ENCODE measurements at regions not wholly inside any gene's neighbourhood (a gene's known extent, or its start where the extent isn't known, plus 50 kb on each side); places are given as distances from the start of the nearest gene placed in this dataset.

DNA sequence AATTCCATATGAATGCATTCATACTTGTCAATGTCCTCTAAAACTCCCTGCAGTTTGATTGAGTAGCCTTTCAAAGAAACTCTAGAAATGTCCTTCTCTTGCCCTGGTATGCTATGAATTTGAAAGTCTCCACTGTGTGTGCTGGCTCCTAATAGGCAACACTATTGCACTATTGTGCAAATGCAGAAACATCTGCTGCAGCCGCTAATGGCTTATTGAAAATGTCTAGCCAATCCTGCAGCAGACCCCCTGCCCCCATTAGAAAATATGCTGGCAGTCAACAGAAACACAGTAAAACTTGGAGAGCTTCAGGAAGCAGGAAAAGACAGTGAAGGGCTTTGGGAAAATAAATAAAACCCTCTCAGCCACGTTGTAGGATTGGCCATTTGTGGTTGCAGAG, 87.3 kb upstream of the GRAMD2B start:
- H3K36me3 ChIP-seq (ENCODE audit: control insufficient read depth, insufficient read depth, low read length) = no peaks in the 10 kb centered on the region
- H3K27ac ChIP-seq (ENCODE audit: insufficient read depth, low read length, poor library complexity, severe bottlenecking) = no peak overlapping the region
- H3K27ac Mint-ChIP-seq = no peak overlapping the region
- H3K4me1 Mint-ChIP-seq = no peaks in the 10 kb centered on the region
- peaks cover 7% of the 10 kb centered on the region for H3K27me3 Mint-ChIP-seq
- H3K27me3 ChIP-seq (ENCODE audit: control insufficient read depth, insufficient read depth, low read length) = peaks cover 1% of the 10 kb centered on the region
- no peaks in the 10 kb centered on the region for H3K9me3 Mint-ChIP-seq
- no peaks in the 10 kb centered on the region for H3K36me3 Mint-ChIP-seq
- H3K9me3 ChIP-seq (ENCODE audit: control insufficient read depth in 2 of 2, low read length in 2 of 2) = no peaks in the 10 kb centered on the region
- DNase-seq (no peak), ATAC-seq (ENCODE audit: low read depth in 2 of 2) (no peak)
- H3K4me3 ChIP-seq (ENCODE audit: low read depth, low read length) = no peak overlapping the region
- H3K4me3 Mint-ChIP-seq = no peak overlapping the region
- H3K4me1 ChIP-seq (ENCODE audit: control insufficient read depth, insufficient read depth, low read length, poor library complexity, severe bottlenecking) = no peaks in the 10 kb centered on the region

- Histone ChIP-seq H3K4me3 (ENCODE audit: low read depth, low read length) (no peak overlapping the region), H3K4me1 (ENCODE audit: control insufficient read depth, insufficient read depth, low read length, poor library complexity, severe bottlenecking) (no peaks in the 10 kb centered on the region), H3K36me3 (ENCODE audit: control insufficient read depth, insufficient read depth, low read length) (no peaks in the 10 kb centered on the region), H3K27me3 (ENCODE audit: control insufficient read depth, insufficient read depth, low read length) (peaks cover 6% of the 10 kb centered on the region), H3K27ac (ENCODE audit: insufficient read depth, low read length, poor library complexity, severe bottlenecking) (no peak overlapping the region), H3K9me3 (ENCODE audit: control insufficient read depth in 2 of 2, low read length in 2 of 2) (no peaks in the 10 kb centered on the region)
- Mint-ChIP-seq H3K9me3 (no peaks in the 10 kb centered on the region), H3K27me3 (peaks cover 14% of the 10 kb centered on the region), H3K27ac (no peak overlapping the region), H3K4me3 (no peak overlapping the region), H3K4me1 (no peaks in the 10 kb centered on the region), H3K36me3 (no peaks in the 10 kb centered on the region)
- DNase-seq (no peak), ATAC-seq (ENCODE audit: low read depth in 2 of 2) (no peak)
Measured at GRCh38 chr5:126338635-126339034, 84.6 kb upstream of the GRAMD2B start.

GRCh38 chr5:126339215-126339805, 83.9 kb upstream of the GRAMD2B start:
- H3K4me1 Mint-ChIP-seq = no peaks in the 10 kb centered on the region
- ATAC-seq (ENCODE audit: low read depth in 2 of 2) = peak in 1 of 2 donors; percentile 57
- no peaks in the 10 kb centered on the region for H3K36me3 Mint-ChIP-seq

GRCh38 chr5:126341906-126342630, 81.1 kb upstream of the GRAMD2B start:
- Histone ChIP-seq H3K27me3 (ENCODE audit: control insufficient read depth, insufficient read depth, low read length) (peaks cover 18% of the 10 kb centered on the region), H3K36me3 (ENCODE audit: control insufficient read depth, insufficient read depth, low read length) (no peaks in the 10 kb centered on the region), H3K9me3 (ENCODE audit: control insufficient read depth in 2 of 2, low read length in 2 of 2) (no peaks in the 10 kb centered on the region), H3K4me3 (ENCODE audit: low read depth, low read length) (no peak overlapping the region), H3K27ac (ENCODE audit: insufficient read depth, low read length, poor library complexity, severe bottlenecking) (no peak overlapping the region), H3K4me1 (ENCODE audit: control insufficient read depth, insufficient read depth, low read length, poor library complexity, severe bottlenecking) (no peaks in the 10 kb centered on the region)
- Mint-ChIP-seq H3K4me1 (no peaks in the 10 kb centered on the region), H3K4me3 (no peak overlapping the region), H3K27ac (no peak overlapping the region), H3K27me3 (peaks cover 25% of the 10 kb centered on the region), H3K36me3 (no peaks in the 10 kb centered on the region), H3K9me3 (no peaks in the 10 kb centered on the region)
- DNase-seq (no peak), ATAC-seq (ENCODE audit: low read depth in 2 of 2) (no peak)

More at GRCh38 chr5:126339215-126339805, 83.9 kb upstream of the GRAMD2B start:
- Histone ChIP-seq H3K27me3 (ENCODE audit: control insufficient read depth, insufficient read depth, low read length) (peaks cover 6% of the 10 kb centered on the region), H3K4me1 (ENCODE audit: control insufficient read depth, insufficient read depth, low read length, poor library complexity, severe bottlenecking) (no peaks in the 10 kb centered on the region), H3K9me3 (ENCODE audit: control insufficient read depth in 2 of 2, low read length in 2 of 2) (no peaks in the 10 kb centered on the region), H3K27ac (ENCODE audit: insufficient read depth, low read length, poor library complexity, severe bottlenecking) (no peak overlapping the region), H3K4me3 (ENCODE audit: low read depth, low read length) (no peak overlapping the region), H3K36me3 (ENCODE audit: control insufficient read depth, insufficient read depth, low read length) (no peaks in the 10 kb centered on the region)
- Mint-ChIP-seq H3K4me3 (no peak overlapping the region), H3K9me3 (no peaks in the 10 kb centered on the region), H3K27ac (no peak overlapping the region), H3K27me3 (peaks cover 20% of the 10 kb centered on the region)
- peak; percentile 35 to 72 (median 62) for DNase-seq

DNA sequence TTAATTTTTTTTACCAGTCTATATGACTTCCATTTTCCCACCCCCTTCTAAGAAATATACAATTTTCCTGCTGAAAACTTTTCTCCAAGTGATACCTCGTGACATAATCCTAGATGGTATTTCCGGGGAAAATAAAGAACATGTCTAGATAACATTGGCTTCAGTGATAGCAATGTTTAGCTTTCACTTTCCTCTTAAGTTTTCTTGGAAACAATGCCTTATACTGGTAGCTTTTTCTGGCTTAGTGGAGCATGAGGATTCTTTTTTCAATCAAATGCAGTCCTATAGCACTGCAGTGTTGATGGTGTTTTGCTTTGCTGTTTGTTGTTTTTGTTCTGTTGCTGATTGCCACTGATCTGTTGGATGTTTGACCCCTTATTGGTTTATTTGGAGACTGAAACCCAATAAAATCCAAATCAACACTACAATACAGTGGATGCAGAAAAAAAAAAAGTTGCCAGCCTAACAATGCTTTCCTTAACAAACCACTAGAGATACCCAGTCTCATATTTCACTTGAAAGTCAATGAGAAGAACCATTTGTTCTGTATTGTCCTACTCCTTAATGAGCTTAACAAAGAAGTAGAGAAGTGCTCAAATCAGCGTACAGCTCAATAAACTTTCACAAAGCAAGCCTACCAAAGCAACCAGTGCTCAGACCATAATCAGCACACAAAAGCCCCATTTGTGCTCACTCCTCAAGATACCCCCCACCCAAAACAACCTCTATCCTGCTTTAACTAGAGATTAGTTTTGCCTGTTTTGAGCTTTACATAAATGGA, 74.2 kb upstream of the GRAMD2B start:
- Mint-ChIP-seq H3K4me3 (no peak overlapping the region), H3K27ac (no peak overlapping the region), H3K4me1 (peaks cover 0 to 2% (median 2%) of the 10 kb centered on the region in 4 donors), H3K36me3 (no peaks in the 10 kb centered on the region), H3K27me3 (peaks cover 18% of the 10 kb centered on the region), H3K9me3 (peaks cover 0 to 2% (median 0%) of the 10 kb centered on the region in 7 donors)
- peaks cover 18% of the 10 kb centered on the region for H3K27me3 ChIP-seq (ENCODE audit: control insufficient read depth, insufficient read depth, low read length)
- H3K36me3 ChIP-seq (ENCODE audit: control insufficient read depth, insufficient read depth, low read length) = no peaks in the 10 kb centered on the region
- DNase-seq (no peak), ATAC-seq (ENCODE audit: low read depth in 2 of 2) (no peak)
- no peaks in the 10 kb centered on the region for H3K9me3 ChIP-seq (ENCODE audit: control insufficient read depth in 2 of 2, low read length in 2 of 2)
- no peaks in the 10 kb centered on the region for H3K4me1 ChIP-seq (ENCODE audit: control insufficient read depth, insufficient read depth, low read length, poor library complexity, severe bottlenecking)
- H3K4me3 ChIP-seq (ENCODE audit: low read depth, low read length) = no peak overlapping the region
- H3K27ac ChIP-seq (ENCODE audit: insufficient read depth, low read length, poor library complexity, severe bottlenecking) = no peak overlapping the region

DNA sequence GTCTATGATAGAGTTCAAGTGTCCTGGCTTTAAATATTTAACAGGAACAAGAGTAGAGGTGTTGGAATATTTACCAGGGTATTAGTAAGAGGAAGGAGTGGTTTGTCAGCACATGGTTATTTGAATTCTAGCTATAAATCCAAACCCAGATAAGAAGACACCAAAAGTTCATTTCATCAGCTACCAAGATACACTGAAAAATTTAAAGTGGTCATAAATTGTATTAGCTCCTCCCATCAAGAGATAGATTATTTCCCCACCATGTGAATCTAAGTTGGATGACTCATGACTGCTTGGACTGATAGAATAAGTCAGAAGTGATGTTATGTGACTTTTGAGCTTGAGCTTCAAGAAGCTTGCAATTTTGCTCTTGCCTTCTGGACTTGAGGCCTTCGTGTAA, 72.1 kb upstream of the GRAMD2B start:
- Mint-ChIP-seq H3K36me3 (no peaks in the 10 kb centered on the region), H3K4me1 (peaks cover 0 to 12% (median 5%) of the 10 kb centered on the region in 4 donors), H3K4me3 (no peak overlapping the region), H3K9me3 (peaks cover 0 to 2% (median 0%) of the 10 kb centered on the region in 7 donors), H3K27ac (no peak overlapping the region), H3K27me3 (peaks cover 11% of the 10 kb centered on the region)
- DNase-seq = no peak
- no peak for ATAC-seq (ENCODE audit: low read depth in 2 of 2)
- Histone ChIP-seq H3K9me3 (ENCODE audit: control insufficient read depth in 2 of 2, low read length in 2 of 2) (no peaks in the 10 kb centered on the region), H3K36me3 (ENCODE audit: control insufficient read depth, insufficient read depth, low read length) (no peaks in the 10 kb centered on the region), H3K4me3 (ENCODE audit: low read depth, low read length) (no peak overlapping the region), H3K4me1 (ENCODE audit: control insufficient read depth, insufficient read depth, low read length, poor library complexity, severe bottlenecking) (no peaks in the 10 kb centered on the region), H3K27me3 (ENCODE audit: control insufficient read depth, insufficient read depth, low read length) (peaks cover 15% of the 10 kb centered on the region), H3K27ac (ENCODE audit: insufficient read depth, low read length, poor library complexity, severe bottlenecking) (no peak overlapping the region)

- H3K9me3 ChIP-seq (ENCODE audit: control insufficient read depth in 2 of 2, low read length in 2 of 2) = no peaks in the 10 kb centered on the region
- H3K27me3 ChIP-seq (ENCODE audit: control insufficient read depth, insufficient read depth, low read length) = peaks cover 9% of the 10 kb centered on the region
- H3K4me3 ChIP-seq (ENCODE audit: low read depth, low read length) = no peak overlapping the region
- Mint-ChIP-seq H3K27me3 (peaks cover 15% of the 10 kb centered on the region), H3K36me3 (no peaks in the 10 kb centered on the region), H3K9me3 (peaks cover 0 to 2% (median 0%) of the 10 kb centered on the region in 7 donors), H3K27ac (peak overlapping the region in 1 of 3 donors; percentile 22), H3K4me3 (peak overlapping the region in 2 of 4 donors; percentile 66 to 82), H3K4me1 (peaks cover 0 to 12% (median 5%) of the 10 kb centered on the region in 4 donors)
- no peaks in the 10 kb centered on the region for H3K4me1 ChIP-seq (ENCODE audit: control insufficient read depth, insufficient read depth, low read length, poor library complexity, severe bottlenecking)
- no peak overlapping the region for H3K27ac ChIP-seq (ENCODE audit: insufficient read depth, low read length, poor library complexity, severe bottlenecking)
- ATAC-seq (ENCODE audit: low read depth in 2 of 2) = peak in 1 of 2 donors; percentile 63
- peak in 2 of 3 donors; percentile 62 to 69 for DNase-seq
- no peaks in the 10 kb centered on the region for H3K36me3 ChIP-seq (ENCODE audit: control insufficient read depth, insufficient read depth, low read length)
Measured at GRCh38 chr5:126354012-126354857, 69.0 kb upstream of the GRAMD2B start.
